ENCODE measurements at regions not wholly inside any gene's neighbourhood (a gene's known extent, or its start where the extent isn't known, plus 50 kb on each side); places are given as distances from the start of the nearest gene placed in this dataset.

- TF ChIP-seq CTCF (IDR thresholded peaks at IDR 0.05; ENCODE audit: low read length) (no peak), EZH2 (IDR thresholded peaks at IDR 0.05; ENCODE audit: borderline replicate concordance, low read length) (no peak)
Measured at GRCh38 chr10:118395947-118396346, 53.8 kb upstream of the FAM204A start.
